K562 (cell line): ENCODE measurements at regions not wholly inside any gene's neighbourhood (a gene's known extent, or its start where the extent isn't known, plus 50 kb on each side); places are given as distances from the start of the nearest gene placed in this dataset.

ENCODE experiments used
- CBFA2T2 ChIP-seq: fragments of 450-650 bp; conservative IDR thresholded peaks from 2 replicates; pipeline ENCODE4 v1.6.1; 2017; ENCODE audit warnings: mild to moderate bottlenecking
- DPF2 ChIP-seq: fragments of 450-650 bp; IDR thresholded peaks from 2 replicates; pipeline ENCODE4 v1.6.1; 2016
- EP300 ChIP-seq: IDR thresholded peaks from 2 replicates; pipeline ENCODE4 v1.6.1; 2012; ENCODE audit warnings: low read length, improper control_type of control experiment
- HNRNPLL ChIP-seq: fragments of 200-400 bp; formaldehyde crosslinking; IDR thresholded peaks from 2 replicates; pipeline ENCODE4 v1.6.1; 2017; ENCODE audit warnings: low read length, low read depth, mild to moderate bottlenecking; ENCODE audit not compliant: poor library complexity, severe bottlenecking
- KDM1A ChIP-seq, 2 experiments: fragments of 450-650 bp; IDR thresholded peaks; 2 replicates each; pipeline ENCODE4 v1.6.1; 2016; ENCODE audit warnings: mild to moderate bottlenecking in 2 of 2
- LEF1 ChIP-seq: fragments of 450-650 bp; IDR thresholded peaks from 2 replicates; pipeline ENCODE4 v1.6.1; 2016; ENCODE audit warnings: mild to moderate bottlenecking
- MTA2 ChIP-seq: fragments of 450-650 bp; IDR thresholded peaks from 2 replicates; pipeline ENCODE4 v1.6.1; 2016; ENCODE audit warnings: low read depth
- PML ChIP-seq: IDR thresholded peaks from 2 replicates; pipeline ENCODE4 v1.6.1; 2012; ENCODE audit warnings: low read length, inconsistent platforms
- SMAD4 ChIP-seq: fragments of 250-450 bp; sonication (Bioruptor Pico); conservative IDR thresholded peaks from 2 replicates; pipeline ENCODE4 v1.8.0; 2021; ENCODE audit warnings: inconsistent platforms, mild to moderate bottlenecking, moderate library complexity
- ZNF707 ChIP-seq: fragments of 250-450 bp; sonication (Bioruptor Pico); conservative IDR thresholded peaks from 2 replicates; pipeline ENCODE4 v1.8.0; 2022; ENCODE audit warnings: inconsistent platforms, mild to moderate bottlenecking, moderate library complexity
- TF ChIP-seq, protein P1 (sequence below), 2 experiments: IDR thresholded peaks in 1 of 2; conservative IDR thresholded peaks in 1 of 2; 2 replicates each; pipeline ENCODE4 v1.6.1; 2016; ENCODE audit warnings: low read depth in 2 of 2, mild to moderate bottlenecking in 1 of 2, missing compliant biosample characterization in 1 of 2, missing genetic modification characterization in 1 of 2, moderate library complexity in 1 of 2
- TF ChIP-seq, protein P2 (sequence below): fragments of 450-650 bp; IDR thresholded peaks from 2 replicates; pipeline ENCODE4 v1.6.1; 2014; ENCODE audit warnings: low read depth, mild to moderate bottlenecking, moderate library complexity, borderline replicate concordance
- TF ChIP-seq, protein P3 (sequence below): fragments of 450-650 bp; IDR thresholded peaks from 2 replicates; pipeline ENCODE4 v1.6.1; 2016; ENCODE audit warnings: missing biosample characterization, missing genetic modification characterization
- TF ChIP-seq, protein P4 (sequence below), 3 experiments: fragments of 200-800 bp in 1 of 3; fragments of 250-450 bp in 1 of 3; fragments of 450-650 bp in 1 of 3; sonication (Bioruptor Pico) in 1 of 3; sonication (Bioruptor generic) in 1 of 3; formaldehyde crosslinking in 1 of 3; IDR thresholded peaks; 2 replicates each; pipeline versions ENCODE4 v1.6.1 to v1.8.0; 2016 to 2022; ENCODE audit warnings: mild to moderate bottlenecking in 2 of 3, missing genetic modification characterization in 2 of 3, missing compliant biosample characterization in 1 of 3, moderate library complexity in 1 of 3
- TF ChIP-seq, protein P5 (sequence below), 2 experiments: fragments of 250-450 bp in 1 of 2; fragments of 450-650 bp in 1 of 2; sonication (Bioruptor Pico) in 1 of 2; IDR thresholded peaks; 2 replicates each; pipeline versions ENCODE4 v1.6.1 to v1.8.0; 2016 to 2021; ENCODE audit warnings: mild to moderate bottlenecking in 2 of 2, moderate library complexity in 2 of 2, missing compliant biosample characterization in 1 of 2, missing genetic modification characterization in 1 of 2

DNA sequence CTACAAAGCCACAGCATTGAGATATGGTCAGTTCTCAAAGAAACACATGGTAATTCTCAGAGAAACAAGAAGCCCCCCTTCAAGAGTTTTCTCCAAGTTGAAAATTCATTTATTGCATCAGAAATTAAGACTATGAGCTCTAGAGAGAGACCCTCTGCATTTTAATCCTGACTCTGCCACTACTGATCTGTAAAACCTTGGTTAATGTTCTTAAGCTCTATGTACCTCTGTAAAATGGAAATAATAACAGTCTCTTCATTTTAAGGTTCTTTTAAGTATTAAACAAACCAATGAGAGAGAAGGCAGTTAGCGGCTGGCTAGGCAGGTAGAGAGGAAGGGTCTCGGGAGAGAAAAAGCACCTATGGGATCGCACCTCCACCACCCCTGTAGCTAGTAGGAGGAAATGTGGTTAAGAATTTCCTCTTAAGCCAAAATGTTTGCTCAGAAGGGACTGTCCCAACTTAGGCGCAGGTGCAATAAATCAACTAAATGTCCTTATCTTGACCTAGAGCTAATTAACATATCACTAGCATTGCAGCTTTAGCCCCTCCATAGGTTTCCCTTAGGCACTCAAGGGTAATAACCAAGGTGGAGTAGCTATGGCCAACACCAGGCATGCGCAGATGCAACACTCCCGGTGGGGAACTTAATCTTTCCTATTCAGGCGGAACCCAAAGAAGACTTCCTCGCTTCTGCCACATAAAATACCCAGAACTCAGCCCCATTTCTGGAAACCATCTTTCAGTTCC is 1685.4 kb downstream of the MRPL39 start (continued):
- TF ChIP-seq, protein P1, sequence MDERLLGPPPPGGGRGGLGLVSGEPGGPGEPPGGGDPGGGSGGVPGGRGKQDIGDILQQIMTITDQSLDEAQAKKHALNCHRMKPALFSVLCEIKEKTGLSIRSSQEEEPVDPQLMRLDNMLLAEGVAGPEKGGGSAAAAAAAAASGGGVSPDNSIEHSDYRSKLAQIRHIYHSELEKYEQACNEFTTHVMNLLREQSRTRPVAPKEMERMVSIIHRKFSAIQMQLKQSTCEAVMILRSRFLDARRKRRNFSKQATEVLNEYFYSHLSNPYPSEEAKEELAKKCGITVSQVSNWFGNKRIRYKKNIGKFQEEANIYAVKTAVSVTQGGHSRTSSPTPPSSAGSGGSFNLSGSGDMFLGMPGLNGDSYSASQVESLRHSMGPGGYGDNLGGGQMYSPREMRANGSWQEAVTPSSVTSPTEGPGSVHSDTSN (CRISPR knock-in tag; IDR thresholded peaks at IDR 0.05; ENCODE audit: low read depth): peak; percentile 37; the same call in 1 of the 2 replicates
- TF ChIP-seq, protein P1 (tag; conservative IDR thresholded peaks at IDR 0.05; ENCODE audit: low read depth): peak; percentile 92
- TF ChIP-seq HNRNPLL: no peak
- peak; percentile 53; the same call in 1 of the 2 replicates for TF ChIP-seq MTA2
- TF ChIP-seq KDM1A (IDR thresholded peaks at IDR 0.05): peak; percentile 28 to 47; a peak in 2 of 4 replicates
- TF ChIP-seq DPF2: peak; percentile 56; the same call in 1 of the 2 replicates
- TF ChIP-seq, protein P2, sequence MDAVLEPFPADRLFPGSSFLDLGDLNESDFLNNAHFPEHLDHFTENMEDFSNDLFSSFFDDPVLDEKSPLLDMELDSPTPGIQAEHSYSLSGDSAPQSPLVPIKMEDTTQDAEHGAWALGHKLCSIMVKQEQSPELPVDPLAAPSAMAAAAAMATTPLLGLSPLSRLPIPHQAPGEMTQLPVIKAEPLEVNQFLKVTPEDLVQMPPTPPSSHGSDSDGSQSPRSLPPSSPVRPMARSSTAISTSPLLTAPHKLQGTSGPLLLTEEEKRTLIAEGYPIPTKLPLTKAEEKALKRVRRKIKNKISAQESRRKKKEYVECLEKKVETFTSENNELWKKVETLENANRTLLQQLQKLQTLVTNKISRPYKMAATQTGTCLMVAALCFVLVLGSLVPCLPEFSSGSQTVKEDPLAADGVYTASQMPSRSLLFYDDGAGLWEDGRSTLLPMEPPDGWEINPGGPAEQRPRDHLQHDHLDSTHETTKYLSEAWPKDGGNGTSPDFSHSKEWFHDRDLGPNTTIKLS: peak; percentile 27; the same call in 1 of the 2 replicates
- TF ChIP-seq, protein P3, sequence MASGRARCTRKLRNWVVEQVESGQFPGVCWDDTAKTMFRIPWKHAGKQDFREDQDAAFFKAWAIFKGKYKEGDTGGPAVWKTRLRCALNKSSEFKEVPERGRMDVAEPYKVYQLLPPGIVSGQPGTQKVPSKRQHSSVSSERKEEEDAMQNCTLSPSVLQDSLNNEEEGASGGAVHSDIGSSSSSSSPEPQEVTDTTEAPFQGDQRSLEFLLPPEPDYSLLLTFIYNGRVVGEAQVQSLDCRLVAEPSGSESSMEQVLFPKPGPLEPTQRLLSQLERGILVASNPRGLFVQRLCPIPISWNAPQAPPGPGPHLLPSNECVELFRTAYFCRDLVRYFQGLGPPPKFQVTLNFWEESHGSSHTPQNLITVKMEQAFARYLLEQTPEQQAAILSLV (tag): no peak
- TF ChIP-seq SMAD4 (CRISPR knock-in tag): peak; percentile 36; the same call in 1 of the 2 replicates
- peak; percentile 57; the same call in 1 of the 2 replicates for TF ChIP-seq PML
- TF ChIP-seq CBFA2T2: peak; percentile 69
- 0 out of 2 replicates have a peak, but pooled peaks have one; percentile 39 for TF ChIP-seq LEF1
- TF ChIP-seq, protein P4, sequence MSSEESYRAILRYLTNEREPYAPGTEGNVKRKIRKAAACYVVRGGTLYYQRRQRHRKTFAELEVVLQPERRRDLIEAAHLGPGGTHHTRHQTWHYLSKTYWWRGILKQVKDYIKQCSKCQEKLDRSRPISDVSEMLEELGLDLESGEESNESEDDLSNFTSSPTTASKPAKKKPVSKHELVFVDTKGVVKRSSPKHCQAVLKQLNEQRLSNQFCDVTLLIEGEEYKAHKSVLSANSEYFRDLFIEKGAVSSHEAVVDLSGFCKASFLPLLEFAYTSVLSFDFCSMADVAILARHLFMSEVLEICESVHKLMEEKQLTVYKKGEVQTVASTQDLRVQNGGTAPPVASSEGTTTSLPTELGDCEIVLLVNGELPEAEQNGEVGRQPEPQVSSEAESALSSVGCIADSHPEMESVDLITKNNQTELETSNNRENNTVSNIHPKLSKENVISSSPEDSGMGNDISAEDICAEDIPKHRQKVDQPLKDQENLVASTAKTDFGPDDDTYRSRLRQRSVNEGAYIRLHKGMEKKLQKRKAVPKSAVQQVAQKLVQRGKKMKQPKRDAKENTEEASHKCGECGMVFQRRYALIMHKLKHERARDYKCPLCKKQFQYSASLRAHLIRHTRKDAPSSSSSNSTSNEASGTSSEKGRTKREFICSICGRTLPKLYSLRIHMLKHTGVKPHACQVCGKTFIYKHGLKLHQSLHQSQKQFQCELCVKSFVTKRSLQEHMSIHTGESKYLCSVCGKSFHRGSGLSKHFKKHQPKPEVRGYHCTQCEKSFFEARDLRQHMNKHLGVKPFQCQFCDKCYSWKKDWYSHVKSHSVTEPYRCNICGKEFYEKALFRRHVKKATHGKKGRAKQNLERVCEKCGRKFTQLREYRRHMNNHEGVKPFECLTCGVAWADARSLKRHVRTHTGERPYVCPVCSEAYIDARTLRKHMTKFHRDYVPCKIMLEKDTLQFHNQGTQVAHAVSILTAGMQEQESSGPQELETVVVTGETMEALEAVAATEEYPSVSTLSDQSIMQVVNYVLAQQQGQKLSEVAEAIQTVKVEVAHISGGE (CRISPR knock-in tag; IDR thresholded peaks at IDR 0.05): 0 out of 6 replicates have a peak, but pooled peaks of 1 of the 3 experiments have one; percentile 16
- TF ChIP-seq EP300: peak; percentile 55
- TF ChIP-seq ZNF707: no peak
- TF ChIP-seq, protein P5, sequence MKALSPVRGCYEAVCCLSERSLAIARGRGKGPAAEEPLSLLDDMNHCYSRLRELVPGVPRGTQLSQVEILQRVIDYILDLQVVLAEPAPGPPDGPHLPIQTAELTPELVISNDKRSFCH (CRISPR knock-in tag; IDR thresholded peaks at IDR 0.05): no peak
- TF ChIP-seq, protein P5 (tag; IDR thresholded peaks at IDR 0.05): no peak
